ENCODE measurements at regions not wholly inside any gene's neighbourhood (a gene's known extent, or its start where the extent isn't known, plus 50 kb on each side); places are given as distances from the start of the nearest gene placed in this dataset.
"Not testable (repeated sequence)": the region's sequence is repeated elsewhere in the genome, so short reads cannot be mapped to it uniquely, and the experiment has no call there.

- 100% methylated on average over 1 of the region's 13 CpGs for WGBS (ENCODE audit: insufficient coverage)
- no peaks in the 10 kb centered on the region for H3K4me1 Mint-ChIP-seq
- H3K4me1 ChIP-seq (ENCODE audit: control insufficient read depth in 1 of 2, extremely low read depth in 1 of 2, insufficient read depth in 2 of 2, low read length in 2 of 2): no peaks in the 10 kb centered on the region
- no peak overlapping the region for H3K27ac Mint-ChIP-seq
- ChIA-PET CTCF (no interaction called here), POLR2A (no interaction called here)
- H3K36me3 Mint-ChIP-seq: no peaks in the 10 kb centered on the region
- H3K9me3 ChIP-seq: no peaks in the 10 kb centered on the region
- DNase-seq: no peak
- no peaks in the 10 kb centered on the region for H3K9me3 Mint-ChIP-seq
- H3K27ac ChIP-seq (ENCODE audit: low read length): no peak overlapping the region
- no peak overlapping the region for H3K4me3 ChIP-seq (ENCODE audit: control insufficient read depth in 1 of 2, extremely low read depth in 1 of 2, low read length in 1 of 2)
- H3K27me3 ChIP-seq (replicated peaks in 1 of 2; ENCODE audit: control insufficient read depth in 2 of 2, extremely low read depth in 1 of 2, insufficient read depth in 2 of 2, low read length in 1 of 2): no peaks in the 10 kb centered on the region
- H3K4me3 Mint-ChIP-seq: no peak overlapping the region
- H3K27me3 Mint-ChIP-seq: peaks cover 0 to 1% of the 10 kb centered on the region in 2 donors
- no peak for ATAC-seq (replicated peaks in 1 of 4)
- H3K36me3 ChIP-seq (ENCODE audit: control insufficient read depth in 2 of 2, extremely low read depth in 1 of 2, insufficient read depth in 1 of 2, low read length in 1 of 2): no peaks in the 10 kb centered on the region
Observed at GRCh38 chr7:152544971-152545619, 109.3 kb upstream of the KMT2C start.

- Mint-ChIP-seq H3K27ac (no peak overlapping the region), H3K4me1 (no peaks in the 10 kb centered on the region), H3K36me3 (no peaks in the 10 kb centered on the region), H3K27me3 (peaks cover 0 to 1% of the 10 kb centered on the region in 2 donors), H3K4me3 (no peak overlapping the region), H3K9me3 (no peaks in the 10 kb centered on the region)
- ATAC-seq (replicated peaks in 1 of 4) (no peak), DNase-seq (no peak)
- Histone ChIP-seq H3K27me3 (replicated peaks in 1 of 2; ENCODE audit: control insufficient read depth in 2 of 2, extremely low read depth in 1 of 2, insufficient read depth in 2 of 2, low read length in 1 of 2) (no peaks in the 10 kb centered on the region), H3K4me1 (ENCODE audit: control insufficient read depth in 1 of 2, extremely low read depth in 1 of 2, insufficient read depth in 2 of 2, low read length in 2 of 2) (no peaks in the 10 kb centered on the region), H3K4me3 (ENCODE audit: control insufficient read depth in 1 of 2, extremely low read depth in 1 of 2, low read length in 1 of 2) (no peak overlapping the region), H3K27ac (ENCODE audit: low read length) (no peak overlapping the region), H3K36me3 (ENCODE audit: control insufficient read depth in 2 of 2, extremely low read depth in 1 of 2, insufficient read depth in 1 of 2, low read length in 1 of 2) (no peaks in the 10 kb centered on the region), H3K9me3 (no peaks in the 10 kb centered on the region)
- ChIA-PET POLR2A (no interaction called here), CTCF (no interaction called here)
- 97% methylated on average over 12 of the region's 21 CpGs for WGBS (ENCODE audit: insufficient coverage)
Observed at GRCh38 chr7:152544481-152544927, 108.7 kb upstream of the KMT2C start.

- H3K4me1 ChIP-seq (ENCODE audit: control insufficient read depth in 1 of 2, extremely low read depth in 1 of 2, insufficient read depth in 2 of 2, low read length in 2 of 2): no peaks in the 10 kb centered on the region
- Mint-ChIP-seq H3K36me3 (no peaks in the 10 kb centered on the region), H3K4me3 (no peak overlapping the region), H3K27ac (no peak overlapping the region), H3K9me3 (no peaks in the 10 kb centered on the region), H3K4me1 (no peaks in the 10 kb centered on the region), H3K27me3 (peaks cover 0 to 1% of the 10 kb centered on the region in 2 donors)
- H3K27ac ChIP-seq (ENCODE audit: low read length): no peak overlapping the region
- no peak overlapping the region for H3K4me3 ChIP-seq (ENCODE audit: control insufficient read depth in 1 of 2, extremely low read depth in 1 of 2, low read length in 1 of 2)
- ChIA-PET POLR2A (no interaction called here), CTCF (no interaction called here)
- ATAC-seq (replicated peaks in 1 of 4) (no peak), DNase-seq (no peak)
- WGBS (ENCODE audit: insufficient coverage): 94% methylated on average over 2 of the region's 5 CpGs
- H3K36me3 ChIP-seq (ENCODE audit: control insufficient read depth in 2 of 2, extremely low read depth in 1 of 2, insufficient read depth in 1 of 2, low read length in 1 of 2): no peaks in the 10 kb centered on the region
- no peaks in the 10 kb centered on the region for H3K9me3 ChIP-seq
- H3K27me3 ChIP-seq (replicated peaks in 1 of 2; ENCODE audit: control insufficient read depth in 2 of 2, extremely low read depth in 1 of 2, insufficient read depth in 2 of 2, low read length in 1 of 2): no peaks in the 10 kb centered on the region
Observed at GRCh38 chr7:152543799-152544198, 108.0 kb upstream of the KMT2C start.

GRCh38 chr7:152541892-152542291, 106.1 kb upstream of the KMT2C start:
- Histone ChIP-seq H3K4me3 (ENCODE audit: control insufficient read depth in 1 of 2, extremely low read depth in 1 of 2, low read length in 1 of 2) (no peak overlapping the region), H3K36me3 (ENCODE audit: control insufficient read depth in 2 of 2, extremely low read depth in 1 of 2, insufficient read depth in 1 of 2, low read length in 1 of 2) (no peaks in the 10 kb centered on the region), H3K27ac (ENCODE audit: low read length) (no peak overlapping the region), H3K9me3 (no peaks in the 10 kb centered on the region), H3K27me3 (replicated peaks in 1 of 2; ENCODE audit: control insufficient read depth in 2 of 2, extremely low read depth in 1 of 2, insufficient read depth in 2 of 2, low read length in 1 of 2) (no peaks in the 10 kb centered on the region), H3K4me1 (ENCODE audit: control insufficient read depth in 1 of 2, extremely low read depth in 1 of 2, insufficient read depth in 2 of 2, low read length in 2 of 2) (no peaks in the 10 kb centered on the region)
- Mint-ChIP-seq H3K4me3 (no peak overlapping the region), H3K4me1 (no peaks in the 10 kb centered on the region), H3K27me3 (no peaks in the 10 kb centered on the region), H3K9me3 (no peaks in the 10 kb centered on the region), H3K27ac (no peak overlapping the region), H3K36me3 (no peaks in the 10 kb centered on the region)
- POLR2A ChIA-PET: interaction anchor here in 1 of 2 donors (0.5 kb wide), 1 partner anchor 24 kb away, joined by 4 read pairs; no protein-coding TSS in a partner anchor
- DNase-seq (no peak), ATAC-seq (replicated peaks in 1 of 4) (no peak)
- 94% methylated on average over 2 of the region's 5 CpGs for WGBS (ENCODE audit: insufficient coverage)
- CTCF ChIA-PET: no interaction called here

- H3K4me3 Mint-ChIP-seq; H3K36me3 ChIP-seq (ENCODE audit: control insufficient read depth in 2 of 2, extremely low read depth in 1 of 2, insufficient read depth in 1 of 2, low read length in 1 of 2); H3K27me3 ChIP-seq (replicated peaks in 1 of 2; ENCODE audit: control insufficient read depth in 2 of 2, extremely low read depth in 1 of 2, insufficient read depth in 2 of 2, low read length in 1 of 2); H3K9me3 Mint-ChIP-seq; POLR2A ChIA-PET; ATAC-seq (replicated peaks in 1 of 4); H3K4me1 Mint-ChIP-seq; H3K27ac ChIP-seq (ENCODE audit: low read length); DNase-seq; H3K9me3 ChIP-seq; H3K4me1 ChIP-seq (ENCODE audit: control insufficient read depth in 1 of 2, extremely low read depth in 1 of 2, insufficient read depth in 2 of 2, low read length in 2 of 2); H3K27me3 Mint-ChIP-seq; CTCF ChIA-PET; H3K36me3 Mint-ChIP-seq; H3K27ac Mint-ChIP-seq; H3K4me3 ChIP-seq (ENCODE audit: control insufficient read depth in 1 of 2, extremely low read depth in 1 of 2, low read length in 1 of 2): not testable (repeated sequence)
- 97% methylated on average over 15 of the region's 17 CpGs for WGBS (ENCODE audit: insufficient coverage)
Observed at GRCh38 chr7:152539190-152539495, 103.3 kb upstream of the KMT2C start.

GRCh38 chr7:152538346-152539189, 102.8 kb upstream of the KMT2C start:
- H3K27me3 Mint-ChIP-seq; H3K36me3 ChIP-seq (ENCODE audit: control insufficient read depth in 2 of 2, extremely low read depth in 1 of 2, insufficient read depth in 1 of 2, low read length in 1 of 2); H3K36me3 Mint-ChIP-seq; H3K4me3 Mint-ChIP-seq; DNase-seq; ATAC-seq (replicated peaks in 1 of 4); CTCF ChIA-PET; POLR2A ChIA-PET; H3K4me1 Mint-ChIP-seq; H3K27ac ChIP-seq (ENCODE audit: low read length); H3K9me3 Mint-ChIP-seq; H3K27me3 ChIP-seq (replicated peaks in 1 of 2; ENCODE audit: control insufficient read depth in 2 of 2, extremely low read depth in 1 of 2, insufficient read depth in 2 of 2, low read length in 1 of 2); H3K9me3 ChIP-seq; H3K27ac Mint-ChIP-seq; H3K4me1 ChIP-seq (ENCODE audit: control insufficient read depth in 1 of 2, extremely low read depth in 1 of 2, insufficient read depth in 2 of 2, low read length in 2 of 2); H3K4me3 ChIP-seq (ENCODE audit: control insufficient read depth in 1 of 2, extremely low read depth in 1 of 2, low read length in 1 of 2): not testable (repeated sequence)
- WGBS (ENCODE audit: insufficient coverage): 95% methylated on average over 18 of the region's 46 CpGs
